Stromal cell of bone marrow (primary cell): ENCODE measurements at regions not wholly inside any gene's neighbourhood (a gene's known extent, or its start where the extent isn't known, plus 50 kb on each side); places are given as distances from the start of the nearest gene placed in this dataset.

Source experiments
- DNase-seq: peaks from one replicate; pipeline ENCODE4 v3.0.0-alpha.2; 2012; ENCODE audit warnings: low read depth

- DNase-seq, result no peak
Observed at GRCh38 chr2:82508702-82509101, 1950.4 kb downstream of the SUCLG1 start.

- no peak for DNase-seq
Observed at GRCh38 chr2:82507657-82508056, 1951.4 kb downstream of the SUCLG1 start.

DNA sequence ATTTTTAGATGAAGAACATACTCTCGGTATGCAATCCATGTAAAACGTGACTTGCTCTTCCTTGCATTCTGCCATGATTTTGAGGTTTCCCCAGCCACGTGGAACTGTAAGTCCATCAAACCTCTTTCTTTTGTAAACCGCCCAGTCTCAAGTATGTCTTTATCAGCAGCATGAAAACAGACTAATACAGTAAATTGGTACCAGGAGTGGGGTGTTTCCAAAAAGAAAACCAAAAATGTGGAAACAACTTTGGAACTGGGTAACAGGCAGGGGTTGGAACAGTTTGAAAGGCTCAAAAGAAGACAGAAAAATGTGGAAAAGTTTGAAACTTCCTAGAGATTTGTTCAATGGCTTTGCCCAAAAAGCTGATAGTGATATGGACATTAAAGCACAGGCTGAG, 1957.9 kb downstream of the SUCLG1 start:
- no peak for DNase-seq

- DNase-seq, result no peak
Observed at GRCh38 chr2:82498777-82499443, 1960.2 kb downstream of the SUCLG1 start.

DNA sequence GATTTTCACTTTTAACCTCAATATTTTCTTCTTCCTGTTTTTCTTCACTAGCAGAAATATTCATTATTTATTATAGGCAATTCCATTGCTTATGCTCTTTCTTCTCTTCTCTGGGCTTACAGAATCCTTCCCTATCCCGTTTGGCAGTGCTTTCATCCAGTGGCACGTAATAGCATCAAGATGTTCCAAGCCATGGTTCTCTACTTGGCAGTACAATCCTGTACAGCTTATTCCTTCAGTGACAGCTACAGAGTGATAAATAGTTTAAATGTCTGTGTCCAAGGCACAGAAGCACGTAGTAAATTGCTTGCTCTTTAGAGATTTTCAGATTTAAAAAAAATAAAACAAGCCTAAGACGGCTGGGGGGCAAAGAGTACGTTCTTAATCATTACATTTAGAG, 1964.3 kb downstream of the SUCLG1 start:
- no peak for DNase-seq

DNA sequence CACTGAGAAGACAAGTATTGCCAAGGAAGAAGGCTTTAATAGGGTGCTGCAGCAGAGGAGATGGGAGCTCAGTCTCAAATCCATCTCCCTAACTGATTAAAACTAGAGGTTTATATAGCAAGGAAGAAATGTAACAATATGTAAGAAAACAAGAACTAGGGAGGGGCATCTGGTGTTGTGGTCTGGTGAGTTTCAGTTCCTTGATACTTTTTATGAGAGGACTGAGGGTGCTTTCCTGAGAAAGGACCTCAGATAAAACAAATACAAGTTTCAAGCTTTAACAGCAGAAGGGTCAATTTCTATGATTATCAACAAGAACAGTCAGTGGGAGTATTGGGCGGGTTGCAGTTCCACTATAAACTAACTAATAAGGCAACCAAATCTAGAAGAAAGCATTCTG, 1967.5 kb downstream of the SUCLG1 start:
- DNase-seq, result no peak

DNA sequence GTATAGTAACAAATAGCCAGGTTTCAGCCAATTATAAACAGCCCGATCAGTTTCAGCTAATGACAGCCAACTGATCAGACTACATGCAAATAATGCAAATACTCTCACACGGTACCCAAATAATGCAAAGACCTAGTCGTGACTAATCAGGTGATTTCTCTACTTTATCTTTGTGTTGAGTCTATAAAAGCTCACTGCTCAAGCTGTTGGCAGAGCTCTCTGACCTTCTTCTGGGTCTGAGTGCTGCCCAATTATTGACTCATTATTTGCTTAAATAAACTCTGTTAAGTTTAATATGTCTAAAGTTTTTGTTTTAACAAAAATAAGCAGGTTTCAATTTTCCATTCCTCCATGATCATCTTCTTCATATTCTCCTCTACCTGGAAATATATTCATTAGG, 1971.7 kb downstream of the SUCLG1 start:
- no peak for DNase-seq

GRCh38 chr2:82485701-82486100, 1973.4 kb downstream of the SUCLG1 start:
- DNase-seq, result no peak

- no peak for DNase-seq
Observed at GRCh38 chr2:82481207-82481606, 1977.9 kb downstream of the SUCLG1 start.

GRCh38 chr2:82478641-82479040, 1980.4 kb downstream of the SUCLG1 start:
- no peak for DNase-seq

DNA sequence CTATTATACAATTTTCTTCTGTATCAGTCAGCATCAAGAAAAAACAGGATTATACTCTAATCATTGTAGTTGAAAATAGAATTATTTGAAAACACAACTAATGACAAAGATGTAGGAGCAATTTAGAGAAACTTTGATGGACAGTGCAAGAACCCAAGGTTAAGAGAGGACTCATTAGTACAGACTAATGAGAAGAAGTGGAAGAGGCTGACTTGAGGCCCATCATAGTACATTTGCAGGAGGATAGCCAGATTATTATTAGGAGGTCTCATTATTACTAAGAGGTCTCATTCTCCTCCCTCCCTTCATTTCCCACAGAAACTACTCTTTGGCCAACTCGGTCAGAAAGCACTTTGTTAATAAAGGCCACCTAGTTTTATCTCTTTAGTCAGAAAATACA, 1983.0 kb downstream of the SUCLG1 start:
- DNase-seq, result no peak

GRCh38 chr2:82428251-82428650, 2030.8 kb downstream of the SUCLG1 start:
- DNase-seq, result no peak

GRCh38 chr2:82412021-82412420, 2047.1 kb downstream of the SUCLG1 start:
- no peak for DNase-seq

- DNase-seq, result no peak
Observed at GRCh38 chr2:82411071-82411470, 2048.0 kb downstream of the SUCLG1 start.

- DNase-seq, result no peak
Observed at GRCh38 chr2:82395531-82395930, 2063.5 kb downstream of the SUCLG1 start.

DNA sequence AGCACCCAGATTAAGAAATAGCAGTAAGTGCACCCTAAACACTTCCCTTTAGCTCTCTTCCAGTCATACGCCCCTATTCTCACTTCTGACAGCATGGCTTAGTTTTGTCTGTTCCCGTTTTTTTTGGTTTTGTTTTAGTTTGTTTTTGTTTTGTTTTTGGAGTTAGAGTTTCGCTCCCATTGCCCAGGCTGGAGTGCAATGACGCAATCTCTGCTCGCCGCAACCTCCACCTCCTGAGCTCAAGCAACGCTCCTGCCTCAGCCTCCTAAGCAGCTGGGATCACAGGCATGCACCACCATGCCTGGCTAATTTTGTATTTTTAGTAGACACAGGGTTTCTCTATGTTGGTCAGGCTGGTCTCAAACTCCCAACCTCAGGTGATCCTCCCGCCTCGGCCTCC, 2067.7 kb downstream of the SUCLG1 start:
- no peak for DNase-seq

GRCh38 chr2:82355622-82356021, 2051.1 kb upstream of the LRRTM1 start:
- no peak for DNase-seq

GRCh38 chr2:82345910-82346309, 2041.4 kb upstream of the LRRTM1 start:
- no peak for DNase-seq

GRCh38 chr2:82344670-82345069, 2040.1 kb upstream of the LRRTM1 start:
- DNase-seq, result no peak

DNA sequence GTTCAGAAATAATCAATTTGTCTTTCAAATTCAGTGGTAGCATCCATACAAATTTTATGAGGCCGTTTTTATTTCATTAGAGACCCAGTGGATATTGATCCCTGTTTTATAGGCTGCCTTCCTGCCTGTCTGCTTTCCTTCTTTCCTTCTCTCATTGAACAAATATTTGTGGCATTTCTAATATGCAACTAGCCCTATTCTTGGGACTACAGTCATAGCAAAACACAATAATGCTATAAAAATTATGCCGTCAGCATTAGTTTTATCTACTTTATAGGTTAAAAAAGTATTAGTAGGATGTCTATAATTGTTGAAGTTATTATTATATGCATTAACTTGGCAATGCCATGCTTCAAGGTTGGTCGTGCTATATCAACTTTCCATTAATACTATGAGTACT, 2037.8 kb upstream of the LRRTM1 start:
- DNase-seq, result no peak

GRCh38 chr2:82340578-82341053, 2036.1 kb upstream of the LRRTM1 start:
- no peak for DNase-seq

DNA sequence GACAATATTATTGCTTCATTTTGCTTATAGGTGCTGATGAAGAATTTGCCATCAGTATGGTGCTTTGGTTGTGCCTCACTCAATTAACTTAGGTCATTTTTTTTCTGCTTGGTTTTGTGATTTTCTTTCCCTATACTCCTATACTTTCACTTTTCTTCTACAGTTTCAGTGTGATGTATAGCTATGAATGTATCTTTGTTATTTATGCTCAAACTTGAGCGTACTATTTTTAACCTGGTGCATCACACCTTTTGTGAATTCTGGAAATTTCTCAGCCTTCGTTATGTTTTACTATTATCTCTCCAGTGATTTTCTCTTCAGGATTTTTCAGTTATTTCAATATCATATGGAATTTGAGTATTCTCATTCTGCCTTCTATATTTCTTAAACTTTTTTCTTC, 2035.3 kb upstream of the LRRTM1 start:
- DNase-seq, result no peak

GRCh38 chr2:82333697-82334096, 2029.1 kb upstream of the LRRTM1 start:
- DNase-seq, result no peak

- no peak for DNase-seq
Observed at GRCh38 chr2:82330155-82330554, 2025.6 kb upstream of the LRRTM1 start.
